ENCODE measurements at regions not wholly inside any gene's neighbourhood (a gene's known extent, or its start where the extent isn't known, plus 50 kb on each side); places are given as distances from the start of the nearest gene placed in this dataset.

DNA sequence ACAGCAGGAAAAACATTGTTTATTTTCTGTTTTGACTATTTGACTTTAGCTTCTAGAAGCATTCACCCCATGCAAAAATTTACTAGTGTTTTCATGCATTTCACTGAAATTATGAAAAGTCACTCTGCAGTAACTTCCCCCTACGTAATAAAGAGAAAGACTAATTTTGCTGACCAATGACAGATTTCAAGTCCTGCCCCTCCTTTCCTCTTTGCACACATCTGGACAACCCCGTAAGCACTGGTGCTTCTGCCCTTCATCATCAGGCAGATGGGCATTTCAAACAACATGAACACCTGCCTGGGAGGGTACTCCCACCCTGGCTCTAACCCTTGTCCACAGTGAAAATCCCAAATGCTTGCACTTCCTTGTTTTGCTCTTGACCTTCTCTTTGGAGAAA lies 815.0 kb upstream of the ID2 start:
- TF ChIP-seq, protein P1, sequence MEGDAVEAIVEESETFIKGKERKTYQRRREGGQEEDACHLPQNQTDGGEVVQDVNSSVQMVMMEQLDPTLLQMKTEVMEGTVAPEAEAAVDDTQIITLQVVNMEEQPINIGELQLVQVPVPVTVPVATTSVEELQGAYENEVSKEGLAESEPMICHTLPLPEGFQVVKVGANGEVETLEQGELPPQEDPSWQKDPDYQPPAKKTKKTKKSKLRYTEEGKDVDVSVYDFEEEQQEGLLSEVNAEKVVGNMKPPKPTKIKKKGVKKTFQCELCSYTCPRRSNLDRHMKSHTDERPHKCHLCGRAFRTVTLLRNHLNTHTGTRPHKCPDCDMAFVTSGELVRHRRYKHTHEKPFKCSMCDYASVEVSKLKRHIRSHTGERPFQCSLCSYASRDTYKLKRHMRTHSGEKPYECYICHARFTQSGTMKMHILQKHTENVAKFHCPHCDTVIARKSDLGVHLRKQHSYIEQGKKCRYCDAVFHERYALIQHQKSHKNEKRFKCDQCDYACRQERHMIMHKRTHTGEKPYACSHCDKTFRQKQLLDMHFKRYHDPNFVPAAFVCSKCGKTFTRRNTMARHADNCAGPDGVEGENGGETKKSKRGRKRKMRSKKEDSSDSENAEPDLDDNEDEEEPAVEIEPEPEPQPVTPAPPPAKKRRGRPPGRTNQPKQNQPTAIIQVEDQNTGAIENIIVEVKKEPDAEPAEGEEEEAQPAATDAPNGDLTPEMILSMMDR (IDR thresholded peaks at IDR 0.05) = no peak
- no peak for TF ChIP-seq POLR2A (IDR thresholded peaks at IDR 0.05)
